IMR-90 (cell line): ENCODE measurements at regions not wholly inside any gene's neighbourhood (a gene's known extent, or its start where the extent isn't known, plus 50 kb on each side); places are given as distances from the start of the nearest gene placed in this dataset.

ENCODE experiments used
- ATAC-seq: fragments of 200-7000 bp; cut with Tn5 transposase; 2 replicates; pipeline ENCODE4 v1.9.1; 2020; ENCODE audit warnings: low read depth, mild to moderate bottlenecking, moderate library complexity
- BruUV-seq: library from RNA; stranded (reverse); fragments of 400-500 nt; replicated peaks from 2 replicates; lab custom pipeline; 2021; lab: Mats Ljungman, UMichigan
- CTCF ChIA-PET: fragments of 300-600 bp; formaldehyde crosslinking; extraction: SDS; loops from one replicate; lab custom pipeline; 2021; ENCODE audit warnings: antibody characterized with exemption; lab: Yijun Ruan, JAX
- POLR2A ChIA-PET: fragments of 300-600 bp; sonication (Branson Sonifier 250); formaldehyde crosslinking; loops from one replicate; lab custom pipeline; 2022; ENCODE audit warnings: antibody characterized with exemption; ENCODE audit not compliant: unreplicated experiment; lab: Charles Lee
- DNase-seq: peaks from one replicate; pipeline ENCODE4 v3.0.0; 2013
- H2AFZ ChIP-seq: replicated peaks from 2 replicates; pipeline ENCODE3; 2013; ENCODE audit warnings: low read length, mild to moderate bottlenecking; ENCODE audit not compliant: poor library complexity
- H2AK5ac ChIP-seq: 2 replicates; pipeline ENCODE4 v1.6.1; 2013; ENCODE audit warnings: low read depth, low read length, inconsistent platforms
- H2AK9ac ChIP-seq: replicated peaks from 2 replicates; pipeline ENCODE3; 2013; ENCODE audit warnings: mild to moderate bottlenecking, low read depth, low read length, moderate library complexity; ENCODE audit not compliant: poor library complexity
- H2BK120ac ChIP-seq: 2 replicates; pipeline ENCODE4 v1.6.1; 2013; ENCODE audit warnings: low read depth, low read length, inconsistent platforms
- H2BK15ac ChIP-seq: 3 replicates; pipeline ENCODE4 v1.6.1; 2013; ENCODE audit warnings: low read depth, low read length, inconsistent platforms
- H2BK20ac ChIP-seq: 2 replicates; pipeline ENCODE4 v1.6.1; 2013; ENCODE audit warnings: low read depth, mild to moderate bottlenecking, inconsistent platforms, low read length, moderate library complexity
- H2BK5ac ChIP-seq: 2 replicates; pipeline ENCODE4 v1.6.1; 2013; ENCODE audit warnings: mild to moderate bottlenecking, low read depth, low read length, inconsistent platforms; ENCODE audit not compliant: poor library complexity, severe bottlenecking
- H3K14ac ChIP-seq: replicated peaks from 2 replicates; pipeline ENCODE4 v1.6.1; 2013; ENCODE audit warnings: low read depth, low read length, inconsistent platforms
- H3K18ac ChIP-seq: 2 replicates; pipeline ENCODE4 v1.6.1; 2013; ENCODE audit warnings: low read depth, low read length, control low read depth
- H3K23ac ChIP-seq: 2 replicates; pipeline ENCODE4 v1.6.1; 2013; ENCODE audit warnings: low read depth, low read length, inconsistent platforms
- H3K27ac ChIP-seq: 2 replicates; pipeline ENCODE4 v1.5.1; 2013; ENCODE audit warnings: mild to moderate bottlenecking, control low read depth, low read length; ENCODE audit not compliant: insufficient read depth
- H3K27me3 ChIP-seq: 2 replicates; pipeline ENCODE4 v1.6.1; 2013; ENCODE audit warnings: low read length; ENCODE audit not compliant: control insufficient read depth, insufficient read depth
- H3K36me3 ChIP-seq: 2 replicates; pipeline ENCODE4 v1.6.1; 2013; ENCODE audit warnings: low read length, mixed read lengths; ENCODE audit not compliant: control insufficient read depth, insufficient read depth
- H3K4ac ChIP-seq: 2 replicates; pipeline ENCODE4 v1.6.1; 2013; ENCODE audit warnings: low read depth, low read length, inconsistent platforms
- H3K4me1 ChIP-seq: 2 replicates; pipeline ENCODE4 v1.6.1; 2013; ENCODE audit warnings: low read length, mixed read lengths; ENCODE audit not compliant: control insufficient read depth, insufficient read depth
- H3K4me2 ChIP-seq: 2 replicates; pipeline ENCODE4 v1.6.1; 2013; ENCODE audit warnings: low read depth, mild to moderate bottlenecking, control low read depth, low read length, moderate library complexity
- H3K4me3 ChIP-seq: 2 replicates; pipeline ENCODE4 v1.5.1; 2013; ENCODE audit warnings: low read depth, mild to moderate bottlenecking, control low read depth, low read length, moderate library complexity; ENCODE audit not compliant: insufficient read depth
- H3K56ac ChIP-seq: 2 replicates; pipeline ENCODE4 v1.6.1; 2013; ENCODE audit warnings: low read length, inconsistent platforms; ENCODE audit not compliant: insufficient read depth; ENCODE audit errors: extremely low read depth
- H3K79me1 ChIP-seq, 2 experiments: 2 replicates each; pipeline ENCODE4 v1.6.1; 2013; ENCODE audit warnings: low read length in 2 of 2, inconsistent platforms in 1 of 2, low read depth in 1 of 2
- H3K9ac ChIP-seq: 2 replicates; pipeline ENCODE4 v1.6.1; 2013; ENCODE audit warnings: low read depth, low read length, control low read depth
- H3K9me1 ChIP-seq: 2 replicates; pipeline ENCODE4 v1.6.1; 2013; ENCODE audit warnings: low read length, inconsistent platforms; ENCODE audit not compliant: insufficient read depth
- H3K9me3 ChIP-seq: 2 replicates; pipeline ENCODE4 v1.6.1; 2013; ENCODE audit warnings: low read length; ENCODE audit not compliant: control insufficient read depth, insufficient read depth
- H4K20me1 ChIP-seq: 2 replicates; pipeline ENCODE4 v1.6.1; 2013; ENCODE audit warnings: low read length, inconsistent platforms; ENCODE audit not compliant: insufficient read depth
- H4K5ac ChIP-seq: 2 replicates; pipeline ENCODE4 v1.6.1; 2013; ENCODE audit warnings: mild to moderate bottlenecking, low read depth, low read length, control low read depth
- H4K8ac ChIP-seq, 2 experiments: 2 replicates each; pipeline ENCODE4 v1.6.1; 2013; ENCODE audit warnings: low read depth in 2 of 2, low read length in 2 of 2, control low read depth in 1 of 2, inconsistent platforms in 1 of 2
- H4K91ac ChIP-seq: 2 replicates; pipeline ENCODE4 v1.6.1; 2013; ENCODE audit warnings: low read depth, low read length, inconsistent platforms; ENCODE audit not compliant: insufficient read depth
- BHLHE40 ChIP-seq: fragments of 150-350 bp; IDR thresholded peaks from 2 replicates; pipeline ENCODE4 v1.6.1; 2016; ENCODE audit warnings: mild to moderate bottlenecking, low read depth, low read length
- CEBPB ChIP-seq: IDR thresholded peaks from 2 replicates; pipeline ENCODE4 v1.6.1; 2012; ENCODE audit warnings: low read depth, low read length, improper control_type of control experiment
- CHD1 ChIP-seq: IDR thresholded peaks from 2 replicates; pipeline ENCODE4 v1.6.1; 2012; ENCODE audit warnings: low read depth, low read length, improper control_type of control experiment
- CTCF ChIP-seq: conservative IDR thresholded peaks from 2 replicates; pipeline ENCODE4 v1.5.1; 2012; ENCODE audit warnings: mild to moderate bottlenecking, low read depth, low read length, improper control_type of control experiment
- ELK1 ChIP-seq: fragments of 150-350 bp; IDR thresholded peaks from 2 replicates; pipeline ENCODE4 v1.6.1; 2016; ENCODE audit warnings: low read depth, mild to moderate bottlenecking, low read length, moderate library complexity, borderline replicate concordance
- FOS ChIP-seq: fragments of 150-350 bp; IDR thresholded peaks from 2 replicates; pipeline ENCODE4 v1.6.1; 2016; ENCODE audit warnings: low read depth, low read length
- MAFK ChIP-seq: IDR thresholded peaks from 2 replicates; pipeline ENCODE4 v1.6.1; 2012; ENCODE audit warnings: low read depth, low read length, improper control_type of control experiment
- MAZ ChIP-seq: IDR thresholded peaks from 2 replicates; pipeline ENCODE4 v1.6.1; 2012; ENCODE audit warnings: low read depth, mild to moderate bottlenecking, low read length, improper control_type of control experiment, moderate library complexity, borderline replicate concordance
- MXI1 ChIP-seq: IDR thresholded peaks from 2 replicates; pipeline ENCODE4 v1.6.1; 2012; ENCODE audit warnings: low read depth, mild to moderate bottlenecking, low read length, moderate library complexity, borderline replicate concordance
- NFE2L2 ChIP-seq: fragments of 150-350 bp; IDR thresholded peaks from 2 replicates; pipeline ENCODE4 v1.6.1; 2016; ENCODE audit warnings: low read depth, mild to moderate bottlenecking, low read length
- POLR2A ChIP-seq: IDR thresholded peaks from 2 replicates; pipeline ENCODE4 v1.6.1; 2012; ENCODE audit warnings: mild to moderate bottlenecking, low read depth, low read length
- RAD21 ChIP-seq: IDR thresholded peaks from 2 replicates; pipeline ENCODE4 v1.6.1; 2012; ENCODE audit warnings: low read length, improper control_type of control experiment
- RCOR1 ChIP-seq: IDR thresholded peaks from 2 replicates; pipeline ENCODE4 v1.6.1; 2012; ENCODE audit warnings: mild to moderate bottlenecking, low read length, improper control_type of control experiment; ENCODE audit not compliant: insufficient replicate concordance
- RFX5 ChIP-seq: IDR thresholded peaks from 2 replicates; pipeline ENCODE4 v1.8.0; 2012; ENCODE audit warnings: low read depth, mild to moderate bottlenecking, low read length, moderate library complexity
- SMC3 ChIP-seq: fragments of 150-350 bp; IDR thresholded peaks from 2 replicates; pipeline ENCODE4 v1.6.1; 2016; ENCODE audit warnings: low read depth, mild to moderate bottlenecking, antibody characterized with exemption, low read length, moderate library complexity
- USF2 ChIP-seq: fragments of 150-350 bp; IDR thresholded peaks from 2 replicates; pipeline ENCODE4 v1.6.1; 2017; ENCODE audit warnings: mild to moderate bottlenecking, antibody characterized with exemption, low read length, low read depth
- WGBS, 2 experiments: methylation state at CpG; one replicate each; pipeline versions ENCODE4 v1.1.5 to v1.1.7; 2013; ENCODE audit warnings: missing lambda C conversion rate in 2 of 2; ENCODE audit not compliant: insufficient read length in 1 of 2; ENCODE audit errors: extremely low coverage in 2 of 2; 5-methylcytosine and 5-hydroxymethylcytosine counted together
- dilution Hi-C: fragments of 300-500 bp; cut with HindIII; formaldehyde crosslinking; loops from one replicate; pipeline ENCODE4 v1.14.3; 2018; ENCODE audit warnings: low sequenced_read_pairs; ENCODE audit not compliant: unreplicated experiment
- in situ Hi-C: fragments of 300-500 bp; cut with MboI; formaldehyde crosslinking; loops from 3 replicates; pipeline ENCODE4 v1.14.3; 2019; ENCODE audit warnings: low sequenced_read_pairs, inconsistent platforms, mixed read lengths
- intact Hi-C: fragments of 100-400 bp; cut with micrococcal nuclease; formaldehyde crosslinking; loops from 2 replicates; pipeline ENCODE4 v1.10.0; 2022

GRCh38 chr2:204112084-204112770, 175.7 kb downstream of the ICOS start:
- Histone ChIP-seq H3K9ac (no peak overlapping the region), H3K27ac (no peak overlapping the region), H3K36me3 (no peaks in the 10 kb centered on the region), H3K4me2 (no peak overlapping the region), H2BK20ac (no peak overlapping the region), H3K18ac (no peak overlapping the region), H3K27me3 (peaks cover 27% of the 10 kb centered on the region), H3K9me3 (no peaks in the 10 kb centered on the region), H3K23ac (no peak overlapping the region), H2AFZ (no peak overlapping the region), H2BK5ac (no peak overlapping the region), H3K79me1 (no peaks in the 10 kb centered on the region), H2AK5ac (no peak overlapping the region), H3K4me3 (no peak overlapping the region), H3K9me1 (no peaks in the 10 kb centered on the region), H4K8ac (no peak overlapping the region), H3K4me1 (no peaks in the 10 kb centered on the region), H3K56ac (no peak overlapping the region), H3K4ac (no peak overlapping the region), H3K14ac (no peak overlapping the region), H4K20me1 (no peaks in the 10 kb centered on the region), H4K91ac (no peak overlapping the region), H4K5ac (no peak overlapping the region), H2BK15ac (no peak overlapping the region), H2BK120ac (no peak overlapping the region), H2AK9ac (no peak overlapping the region)
- in situ Hi-C loops, result no loop called here
- ChIA-PET POLR2A (no interaction called here), CTCF (interaction anchor here (1.1 kb wide), 1 partner anchor 11 kb away, joined by 3 read pairs; no protein-coding TSS in a partner anchor)
- 40% methylated on average over 2 of the region's 6 CpGs; no CpG with 5 or more reads in 1 of the 2 experiments for WGBS, 2 experiments
- DNase-seq (no peak), ATAC-seq (no peak)
- dilution Hi-C loops, result no loop called here
- no TSS peak for BruUV-seq
- no peak for TF ChIP-seq ELK1
- no peak for TF ChIP-seq MXI1
- no peak for TF ChIP-seq RFX5
- TF ChIP-seq RAD21, result no peak
- TF ChIP-seq POLR2A, result no peak
- no peak for TF ChIP-seq USF2
- no peak for TF ChIP-seq BHLHE40
- TF ChIP-seq CTCF, result no peak
- no peak for TF ChIP-seq NFE2L2
- TF ChIP-seq CEBPB, result no peak
- no peak for TF ChIP-seq FOS
- no peak for TF ChIP-seq CHD1
- TF ChIP-seq MAZ, result no peak
- no peak for TF ChIP-seq SMC3
- TF ChIP-seq MAFK, result no peak
- TF ChIP-seq RCOR1, result no peak
- intact Hi-C loops, result no loop called here
